GM12891 (cell line): ENCODE measurements at regions not wholly inside any gene's neighbourhood (a gene's known extent, or its start where the extent isn't known, plus 50 kb on each side); places are given as distances from the start of the nearest gene placed in this dataset.
A peak's percentile ranks its signal among the peaks of the same experiment; 100 is the strongest.

ENCODE experiments used
- PAX5 ChIP-seq: IDR thresholded peaks from 2 replicates; pipeline ENCODE4 v1.6.1; 2011; ENCODE audit warnings: low read length, moderate library complexity, mild to moderate bottlenecking; ENCODE audit not compliant: insufficient read depth, severe bottlenecking
- POLR2A ChIP-seq: IDR thresholded peaks from 2 replicates; pipeline ENCODE4 v1.6.1; 2011; ENCODE audit warnings: low read depth, low read length, control low read depth
- POLR2AphosphoS5 ChIP-seq: IDR thresholded peaks from 2 replicates; pipeline ENCODE4 v1.6.1; 2011; ENCODE audit warnings: low read depth, low read length, control low read depth
- POU2F2 ChIP-seq: IDR thresholded peaks from 2 replicates; pipeline ENCODE4 v1.6.1; 2011; ENCODE audit warnings: low read depth, mild to moderate bottlenecking, control low read depth, low read length, moderate library complexity
- SPI1 ChIP-seq: IDR thresholded peaks from 2 replicates; pipeline ENCODE4 v1.6.1; 2011; ENCODE audit warnings: low read depth, low read length, control low read depth
- TAF1 ChIP-seq: IDR thresholded peaks from 2 replicates; pipeline ENCODE4 v1.6.1; 2011; ENCODE audit warnings: low read depth, low read length, control low read depth

GRCh38 chr9:25975667-25976066 lies 297.4 kb upstream of the TUSC1 start:
- peak; percentile 82 for TF ChIP-seq SPI1
- TF ChIP-seq POLR2AphosphoS5: no peak
- no peak for TF ChIP-seq POU2F2
- TF ChIP-seq TAF1: no peak
- TF ChIP-seq POLR2A: no peak
- no peak for TF ChIP-seq PAX5
